Neural progenitor cell (in vitro differentiated cells): ENCODE measurements at regions not wholly inside any gene's neighbourhood (a gene's known extent, or its start where the extent isn't known, plus 50 kb on each side); places are given as distances from the start of the nearest gene placed in this dataset.

ENCODE experiments used
- CTCF ChIP-seq: fragments of 200-600 bp; sonication (generic); IDR thresholded peaks from 2 replicates; pipeline ENCODE4 v1.5.1; 2017; ENCODE audit warnings: antibody characterized with exemption, mild to moderate bottlenecking
- EZH2 ChIP-seq: fragments of 200-600 bp; sonication (generic); IDR thresholded peaks from 2 replicates; pipeline ENCODE4 v1.6.1; 2017; ENCODE audit warnings: antibody characterized with exemption, mild to moderate bottlenecking, moderate library complexity

GRCh38 chr7:156480671-156481070 is 159.9 kb upstream of the RNF32 start:
- TF ChIP-seq CTCF = no peak
- no peak for TF ChIP-seq EZH2
